H1 (cell line): ENCODE measurements at regions not wholly inside any gene's neighbourhood (a gene's known extent, or its start where the extent isn't known, plus 50 kb on each side); places are given as distances from the start of the nearest gene placed in this dataset.

Source experiments
- CEBPB ChIP-seq: IDR thresholded peaks from 2 replicates; pipeline ENCODE4 v1.6.1; 2012; ENCODE audit warnings: low read depth, low read length
- GTF2F1 ChIP-seq: IDR thresholded peaks from 2 replicates; pipeline ENCODE4 v1.6.1; 2012; ENCODE audit warnings: low read depth, low read length, improper control_type of control experiment, borderline replicate concordance
- KDM4A ChIP-seq: IDR thresholded peaks from one replicate; pipeline ENCODE4 v1.7.1; 2012; ENCODE audit warnings: low read depth, mild to moderate bottlenecking, moderate library complexity, low read length, inconsistent platforms; ENCODE audit not compliant: severe bottlenecking

- TF ChIP-seq GTF2F1 (no peak), CEBPB (no peak), KDM4A (no peak)
- TF ChIP-seq, all 59 proteins: peak for 0
Observed at GRCh38 chr19:41500443-41500842, 57.5 kb downstream of the ERICH4 start (continued).
